UCSD-AML1 (cell line): ENCODE measurements at regions not wholly inside any gene's neighbourhood (a gene's known extent, or its start where the extent isn't known, plus 50 kb on each side); places are given as distances from the start of the nearest gene placed in this dataset.

Experiments used
- DNase-seq: peaks from one replicate; lab custom pipeline; 2025; ENCODE audit not compliant: unreplicated experiment; lab: John Stamatoyannopoulos, UW

- no peak for DNase-seq
Measured at GRCh38 chr10:118246332-118247295, 95.5 kb downstream of the FAM204A start.

- no peak for DNase-seq
Measured at GRCh38 chr10:118243907-118244306, 98.2 kb downstream of the FAM204A start.

- DNase-seq = peak; percentile 60
Measured at GRCh38 chr10:118241229-118242137, 100.6 kb downstream of the FAM204A start.

- DNase-seq = no peak
Measured at GRCh38 chr10:118239236-118239630, 102.9 kb downstream of the FAM204A start.

GRCh38 chr10:118238573-118239235 lies 103.4 kb downstream of the FAM204A start:
- no peak for DNase-seq

- no peak for DNase-seq
Measured at GRCh38 chr10:118237930-118238329, 104.2 kb downstream of the FAM204A start.

GRCh38 chr10:118234683-118235082 lies 107.4 kb downstream of the FAM204A start:
- DNase-seq = no peak

GRCh38 chr10:118220346-118220850 lies 121.7 kb downstream of the FAM204A start:
- no peak for DNase-seq

GRCh38 chr10:118218562-118218961 lies 123.6 kb downstream of the FAM204A start:
- DNase-seq = no peak

GRCh38 chr10:118216571-118217170 lies 125.5 kb downstream of the FAM204A start:
- DNase-seq = no peak

GRCh38 chr10:118216020-118216419 lies 126.1 kb downstream of the FAM204A start:
- no peak for DNase-seq

- DNase-seq = no peak
Measured at GRCh38 chr10:118214776-118215175, 127.3 kb downstream of the FAM204A start.

GRCh38 chr10:118213436-118213835 lies 128.7 kb downstream of the FAM204A start:
- DNase-seq = no peak

- DNase-seq = no peak
Measured at GRCh38 chr10:118210276-118210675, 131.8 kb downstream of the FAM204A start.

- no peak for DNase-seq
Measured at GRCh38 chr10:118209215-118209614, 132.9 kb downstream of the FAM204A start.

- no peak for DNase-seq
Measured at GRCh38 chr10:118207470-118208007, 134.6 kb downstream of the FAM204A start.

GRCh38 chr10:118204292-118204943 lies 137.7 kb downstream of the FAM204A start:
- no peak for DNase-seq

GRCh38 chr10:118203461-118203860 lies 138.7 kb downstream of the FAM204A start:
- no peak for DNase-seq

GRCh38 chr10:118195729-118196128 lies 146.4 kb downstream of the FAM204A start:
- DNase-seq = no peak

- DNase-seq = no peak
Measured at GRCh38 chr10:118193642-118194041, 146.9 kb upstream of the RAB11FIP2 start.
